Islet precursor cell (in vitro differentiated cells): ENCODE measurements at regions not wholly inside any gene's neighbourhood (a gene's known extent, or its start where the extent isn't known, plus 50 kb on each side); places are given as distances from the start of the nearest gene placed in this dataset.

Experiments
- DNase-seq: peaks from one replicate; pipeline ENCODE4 v3.0.0-alpha.2; 2018

DNA sequence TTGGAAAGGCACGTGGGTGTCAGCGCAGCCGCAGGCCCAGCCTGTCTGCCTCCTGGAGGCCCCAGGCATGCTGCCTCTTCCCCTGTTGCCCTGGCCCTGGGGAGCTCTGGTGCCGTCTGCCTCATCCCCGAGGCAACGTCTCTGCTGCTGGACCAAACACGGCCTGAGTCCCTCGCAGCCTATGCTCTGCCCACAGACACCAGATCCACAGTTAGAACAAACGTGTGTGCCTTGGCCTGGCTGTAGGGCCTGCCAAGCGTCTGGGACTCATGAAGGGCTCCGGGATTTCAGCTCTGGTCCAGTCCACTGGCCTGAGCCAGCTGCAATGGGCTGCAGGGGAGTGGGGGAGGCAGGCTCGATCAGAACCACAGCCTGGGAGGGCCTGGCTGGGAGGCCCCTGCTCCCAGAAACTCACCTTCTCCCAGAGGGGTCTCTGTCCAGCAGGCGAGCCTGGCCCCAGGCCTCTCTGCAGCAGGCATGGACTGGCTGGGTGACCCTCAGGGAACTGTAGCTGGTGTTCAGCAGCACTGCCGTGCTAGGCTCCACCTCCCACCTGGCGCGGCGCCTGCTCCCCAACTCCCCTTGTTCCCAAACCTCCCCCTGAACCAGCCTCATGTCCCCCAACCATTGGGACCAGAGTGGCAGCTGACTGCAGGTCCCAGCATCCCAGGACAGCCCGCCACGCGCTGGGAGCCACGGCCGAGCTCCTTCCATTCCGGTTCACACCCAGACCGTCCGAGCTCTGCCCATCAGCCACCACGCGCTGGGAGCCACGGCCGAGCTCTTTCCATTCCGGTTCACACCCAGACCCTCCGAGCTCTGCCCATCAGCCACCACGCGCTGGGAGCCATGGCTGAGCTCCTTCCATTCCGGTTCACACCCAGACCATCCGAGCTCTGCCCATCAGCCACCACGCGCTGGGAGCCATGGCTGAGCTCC, 197.0 kb downstream of the DLL1 start:
- peak; percentile 60 for DNase-seq

DNA sequence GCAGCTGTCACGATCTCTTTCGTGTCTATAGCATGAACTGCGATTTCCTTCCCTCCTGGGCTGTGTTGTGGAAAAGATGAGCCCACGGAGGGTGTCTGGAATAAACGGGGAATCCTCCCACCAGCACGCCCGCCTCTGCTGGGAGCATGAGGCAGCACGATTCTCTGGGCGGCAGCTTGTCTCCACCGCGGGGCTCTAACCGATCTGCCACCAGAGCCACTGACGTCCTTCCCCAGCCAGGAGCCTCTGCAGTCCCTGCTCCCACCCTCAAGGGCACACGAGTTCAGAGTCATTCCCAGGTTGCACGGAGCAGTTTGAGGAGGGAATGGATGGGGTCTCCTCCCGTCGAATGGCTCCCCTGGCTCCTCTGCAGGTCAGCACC, 197.6 kb downstream of the DLL1 start:
- no peak for DNase-seq

DNA sequence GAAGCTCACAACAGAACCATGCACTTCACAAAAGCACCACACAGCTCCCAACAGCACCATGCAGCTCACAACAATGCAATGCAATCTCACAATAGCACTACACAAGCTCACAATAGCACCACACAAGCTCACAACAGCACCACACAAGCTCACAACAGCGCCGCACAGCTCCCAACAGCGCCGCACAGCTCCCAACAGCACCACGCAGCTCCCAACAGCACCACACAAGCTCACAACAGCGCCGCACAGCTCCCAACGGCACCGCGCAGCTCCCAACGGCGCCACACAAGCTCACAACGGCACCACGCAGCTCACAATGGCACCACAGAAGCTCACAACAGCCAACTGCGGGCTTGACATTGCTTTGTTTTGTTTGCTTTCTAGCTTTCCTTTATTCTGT, 198.1 kb downstream of the DLL1 start:
- DNase-seq = peak; percentile 19

GRCh38 chr6:170091639-170092579, 199.0 kb downstream of the DLL1 start:
- DNase-seq = peak; percentile 31

DNA sequence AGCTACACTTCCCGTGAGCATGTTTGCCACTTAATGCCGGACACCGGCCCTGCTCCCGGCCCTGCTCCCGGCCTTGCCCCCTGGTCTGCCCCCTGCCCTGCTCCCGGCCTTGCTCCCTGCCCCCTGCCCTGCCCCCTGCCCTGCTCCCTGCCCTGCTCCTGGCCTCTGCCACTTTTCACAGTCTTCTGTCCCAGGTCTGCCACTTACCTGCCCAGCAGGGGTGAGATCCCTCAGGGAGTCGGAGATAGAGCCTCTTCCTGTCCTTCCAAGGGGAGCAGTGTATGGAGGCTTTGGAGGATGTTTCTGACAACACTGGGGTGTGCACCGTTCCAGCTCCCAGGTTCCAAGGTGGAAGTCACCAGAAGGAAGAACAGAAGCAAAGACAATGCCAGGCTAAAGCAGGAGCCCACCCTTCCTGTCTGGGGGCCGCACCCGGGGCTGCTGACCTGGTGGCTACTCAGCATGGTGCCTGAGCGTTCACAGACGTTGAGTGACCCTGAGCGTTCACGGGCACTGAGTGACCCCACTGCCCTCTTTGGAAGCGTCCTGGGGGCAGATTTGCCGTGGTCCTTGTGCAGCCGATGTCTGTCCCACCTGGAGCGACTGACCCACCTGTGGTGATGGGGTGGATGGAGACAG, 199.8 kb downstream of the DLL1 start:
- peak; percentile 42 for DNase-seq

DNA sequence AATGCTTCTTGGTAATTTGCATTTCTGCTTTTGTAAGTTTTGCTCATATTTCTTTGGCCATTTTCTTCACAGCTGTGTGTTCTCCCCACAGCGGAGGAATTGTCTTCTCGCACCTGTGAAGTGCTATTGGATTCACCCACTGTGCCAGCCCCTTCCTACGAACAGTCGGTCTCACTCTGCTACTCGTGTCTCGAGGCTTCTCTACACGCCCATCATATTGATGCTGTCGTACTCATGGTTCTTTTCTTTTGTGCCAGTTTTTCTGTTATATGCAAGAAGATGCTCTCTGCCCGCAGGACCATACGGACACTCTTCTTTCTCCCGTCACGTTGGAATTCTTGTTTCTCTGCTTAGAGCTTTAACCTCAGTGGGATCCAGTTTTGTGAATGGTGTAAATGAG, 200.3 kb downstream of the DLL1 start:
- peak; percentile 18 for DNase-seq

DNA sequence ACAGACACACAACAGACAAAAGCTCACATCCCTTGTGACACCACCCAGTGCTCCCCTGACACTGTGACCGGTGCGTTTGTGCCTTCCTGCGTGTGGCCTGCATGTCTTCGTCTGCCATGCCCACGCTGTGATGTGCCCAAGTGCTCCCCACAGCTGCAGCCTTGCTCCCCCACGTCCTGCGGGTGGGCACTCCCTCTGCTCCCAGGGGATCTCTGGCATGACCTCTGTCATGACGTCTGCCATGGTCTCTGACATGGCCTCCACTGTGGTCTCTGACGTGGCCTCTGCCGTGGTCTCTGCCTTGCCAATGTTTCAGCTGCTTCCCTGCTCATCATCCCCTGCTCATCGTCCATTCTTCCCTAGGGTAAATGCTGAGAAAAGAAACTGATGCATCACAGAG, 200.9 kb downstream of the DLL1 start:
- DNase-seq = peak; percentile 29

- peak; percentile 49 for DNase-seq
These were observed 202.3 kb downstream of the DLL1 start for GRCh38 chr6:170088582-170088955.

DNA sequence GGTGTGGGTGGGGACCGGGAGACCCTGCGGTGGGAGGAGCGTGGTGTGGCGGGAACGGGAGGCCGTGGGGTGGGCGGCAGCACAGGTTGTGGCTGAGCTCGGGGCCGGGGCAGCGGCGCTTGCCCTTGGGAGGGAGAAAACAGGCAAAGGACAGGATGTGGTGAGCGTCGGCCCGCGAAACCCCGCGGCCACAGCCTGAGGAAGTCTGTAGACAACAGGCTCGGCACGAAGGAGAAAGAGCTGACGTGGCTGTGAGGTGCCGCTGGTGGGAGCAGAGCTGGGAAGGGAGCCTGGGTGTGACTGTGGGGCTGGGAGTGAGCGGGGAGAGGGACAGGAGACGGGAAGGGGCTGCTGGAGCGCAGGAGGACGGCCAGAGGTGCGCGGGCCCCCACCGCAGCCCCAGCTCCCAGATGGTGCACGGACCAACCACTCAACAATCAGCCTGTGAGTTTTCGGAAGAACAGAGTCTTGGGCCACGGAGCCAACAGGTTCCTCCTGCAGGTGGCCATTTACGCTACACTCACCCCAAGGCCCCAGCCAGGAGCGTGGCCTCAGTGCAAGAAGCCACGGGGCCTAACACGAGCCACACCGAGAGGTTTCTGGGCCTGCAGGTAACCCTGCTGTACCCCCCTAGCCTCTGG, 202.8 kb downstream of the DLL1 start:
- DNase-seq = peak; percentile 40

- peak; percentile 36 for DNase-seq
These were observed 203.5 kb downstream of the DLL1 start for GRCh38 chr6:170087421-170087780.

DNA sequence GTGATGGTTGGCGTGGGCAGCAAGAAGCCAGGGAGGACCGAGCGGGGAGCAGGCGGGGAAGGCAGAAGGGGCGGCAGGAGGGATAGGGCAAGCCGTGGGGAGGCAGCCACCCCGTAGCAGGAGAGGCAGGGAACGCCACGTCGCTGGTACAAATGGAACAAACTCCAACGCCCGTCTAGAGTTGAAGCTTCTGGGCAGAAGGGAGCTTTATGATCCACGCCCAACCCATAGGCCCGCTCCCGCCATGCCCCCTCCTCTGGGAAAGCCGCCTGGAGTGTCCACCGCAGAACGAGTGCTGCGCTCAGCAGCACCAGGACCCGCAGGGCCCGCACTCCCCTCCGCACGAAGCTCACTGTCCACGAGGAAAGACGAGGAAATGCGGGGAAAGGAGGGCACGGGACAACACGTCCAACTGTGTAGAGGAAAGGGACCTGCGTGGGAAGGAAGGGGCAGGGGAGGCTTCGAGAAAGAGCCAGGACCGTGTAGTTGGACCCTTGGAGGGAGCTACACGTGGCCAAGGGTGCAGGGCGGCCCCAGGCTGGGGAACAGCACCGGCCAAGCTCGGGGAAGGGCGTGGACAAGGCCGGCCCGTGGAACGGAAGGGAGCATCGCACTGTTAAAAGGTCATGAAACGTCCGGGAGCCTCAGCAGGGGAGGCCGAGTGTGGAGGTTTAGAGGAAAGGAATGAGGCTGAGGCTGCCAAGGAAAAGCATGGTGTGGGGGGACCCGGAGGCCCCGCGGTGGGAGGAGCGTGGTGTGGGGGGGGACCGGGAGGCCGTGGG, 204.0 kb downstream of the DLL1 start:
- DNase-seq = peak; percentile 48

GRCh38 chr6:170085475-170086401, 205.1 kb downstream of the DLL1 start:
- DNase-seq = peak; percentile 47

- peak; percentile 35 for DNase-seq
These were observed 206.6 kb downstream of the DLL1 start for GRCh38 chr6:170084166-170084730.

DNA sequence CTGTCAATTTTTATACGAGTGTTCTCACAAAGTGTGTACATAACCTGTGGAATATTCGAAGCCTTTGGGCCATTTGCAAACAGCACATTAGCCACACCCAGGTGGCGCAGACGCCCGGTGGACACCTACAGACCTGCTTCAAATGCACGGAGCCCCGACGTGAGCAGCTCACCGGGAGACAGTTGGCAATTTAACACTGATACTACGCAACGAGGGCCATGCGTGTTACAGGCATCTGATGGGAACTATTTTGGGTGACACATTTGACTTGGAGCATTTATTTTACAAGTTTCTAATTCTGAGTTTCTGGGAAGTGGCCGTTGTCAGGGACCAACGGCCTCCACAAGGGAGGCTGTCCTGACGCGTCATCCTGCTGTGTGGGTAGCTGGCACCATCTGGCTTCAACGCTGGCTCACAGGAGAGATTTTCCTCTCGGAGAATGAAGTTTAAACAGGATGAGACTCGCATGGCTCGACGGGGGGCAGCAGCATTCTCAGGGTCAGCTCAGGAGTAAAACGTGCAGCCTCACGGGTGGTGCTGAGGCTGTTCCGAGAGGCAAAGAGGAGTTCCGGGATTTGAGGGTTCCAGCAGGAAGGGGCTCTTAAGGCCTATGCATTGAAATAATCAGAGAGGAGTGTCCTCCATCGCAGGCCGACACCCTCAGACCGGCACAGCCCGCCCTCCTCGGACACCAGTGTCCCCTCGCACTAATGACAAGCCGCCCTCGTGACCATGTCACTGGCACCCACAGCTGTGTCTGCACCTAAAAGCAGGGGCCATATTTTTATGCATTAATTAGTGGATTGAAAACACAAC, 207.4 kb downstream of the DLL1 start:
- DNase-seq = peak; percentile 35

DNA sequence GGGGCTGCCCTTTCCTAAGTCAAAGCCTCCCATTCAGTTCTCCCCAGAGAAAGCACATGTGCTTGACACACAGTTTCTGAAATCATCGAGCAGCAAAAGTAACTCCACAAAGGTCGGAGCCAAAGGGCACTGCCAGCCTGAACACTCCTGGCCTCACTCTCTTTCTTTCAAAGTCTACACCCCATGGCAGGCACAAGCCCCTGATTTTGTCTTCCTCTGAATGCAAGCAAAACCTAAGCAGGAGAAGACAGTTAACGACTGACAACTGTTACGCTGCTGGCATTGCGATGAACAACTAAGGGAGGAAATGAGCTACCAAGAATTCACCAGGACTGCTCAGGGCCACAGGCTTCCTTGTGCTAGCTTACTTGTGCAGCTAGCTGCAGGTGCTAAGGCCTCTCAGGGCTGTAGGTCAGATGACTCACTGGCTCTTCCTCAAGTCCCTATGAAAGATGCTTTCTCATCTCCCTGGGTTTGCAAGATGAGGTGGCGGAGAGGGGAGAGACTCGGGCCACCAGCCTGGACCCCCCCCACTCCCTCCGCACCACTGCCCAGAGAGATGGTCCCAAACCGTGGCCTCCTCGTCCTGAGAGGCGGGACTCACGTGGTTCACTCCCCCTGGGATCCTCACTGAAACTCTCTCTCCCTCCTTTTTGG, 208.2 kb downstream of the DLL1 start:
- peak; percentile 59 for DNase-seq

- no peak for DNase-seq
These were observed 208.8 kb downstream of the DLL1 start for GRCh38 chr6:170082067-170082466.

- no peak for DNase-seq
These were observed 209.3 kb downstream of the DLL1 start for GRCh38 chr6:170081556-170081955.

DNA sequence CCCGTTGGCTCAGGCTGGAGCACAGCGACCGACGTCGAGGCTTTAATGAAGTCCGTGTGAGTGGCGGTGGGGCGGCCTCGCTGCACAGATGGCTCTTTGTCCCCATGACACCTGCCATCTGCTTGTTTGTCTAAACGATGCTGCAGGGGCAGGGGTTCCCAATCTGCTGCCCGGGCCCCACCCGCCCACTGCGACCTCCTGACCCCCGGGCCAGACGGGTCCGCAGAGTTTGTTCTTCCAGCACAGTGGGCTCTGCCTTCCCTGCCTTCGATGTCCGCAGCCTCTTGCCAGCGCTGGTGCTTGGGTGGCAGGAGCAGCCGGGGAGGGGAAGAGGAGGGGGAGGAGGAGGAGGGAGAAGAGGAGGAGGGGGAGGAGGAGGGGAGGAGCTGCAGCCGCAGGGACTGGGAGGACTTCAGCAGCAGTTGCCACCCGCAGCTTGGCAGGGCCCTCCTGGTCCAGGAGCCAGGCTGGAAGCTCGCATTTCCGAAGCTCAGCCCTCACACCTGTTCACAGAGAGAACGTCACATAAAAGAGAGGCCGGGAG, 210.0 kb downstream of the DLL1 start:
- DNase-seq = peak; percentile 49
